GM23338 (cell line): ENCODE measurements at regions not wholly inside any gene's neighbourhood (a gene's known extent, or its start where the extent isn't known, plus 50 kb on each side); places are given as distances from the start of the nearest gene placed in this dataset.

Experiments
- CREB1 ChIP-seq: fragments of 250-450 bp; sonication (Bioruptor Pico); IDR thresholded peaks from 2 replicates; pipeline ENCODE4 v1.5.0; 2020; ENCODE audit warnings: low read depth, mild to moderate bottlenecking, moderate library complexity
- CTCF ChIP-seq, 2 experiments: fragments of 200-600 bp in 1 of 2; sonication (generic) in 1 of 2; conservative IDR thresholded peaks; 2 replicates each; pipeline versions ENCODE4 v1.5.1 to v1.6.1; 2016 to 2017; ENCODE audit warnings: antibody characterized with exemption in 2 of 2, low read depth in 2 of 2, mild to moderate bottlenecking in 2 of 2, moderate library complexity in 1 of 2
- ETS1 ChIP-seq: IDR thresholded peaks from 2 replicates; pipeline ENCODE4 v1.6.1; 2016; ENCODE audit warnings: antibody characterized with exemption
- EZH2 ChIP-seq: fragments of 200-600 bp; sonication (generic); IDR thresholded peaks from one replicate; pipeline ENCODE4 v1.8.0; 2017; ENCODE audit warnings: antibody characterized with exemption, mild to moderate bottlenecking, low read depth; ENCODE audit not compliant: unreplicated experiment
- EZH2phosphoT487 ChIP-seq: fragments of 200-600 bp; sonication (generic); IDR thresholded peaks from one replicate; pipeline ENCODE4 v1.8.1; 2018; ENCODE audit warnings: antibody characterized with exemption; ENCODE audit not compliant: unreplicated experiment
- JUNB ChIP-seq: IDR thresholded peaks from one replicate; pipeline ENCODE4 v1.6.1; 2016; ENCODE audit warnings: antibody characterized with exemption; ENCODE audit not compliant: unreplicated experiment
- NANOG ChIP-seq: IDR thresholded peaks from 2 replicates; pipeline ENCODE4 v1.6.1; 2016; ENCODE audit warnings: antibody characterized with exemption, borderline replicate concordance
- POLR2AphosphoS5 ChIP-seq: IDR thresholded peaks from 2 replicates; pipeline ENCODE4 v1.6.1; 2016; ENCODE audit warnings: antibody characterized with exemption, low read depth
- REST ChIP-seq: IDR thresholded peaks from one replicate; pipeline ENCODE4 v1.6.1; 2018; ENCODE audit warnings: antibody characterized with exemption; ENCODE audit not compliant: unreplicated experiment
- STAT1 ChIP-seq: IDR thresholded peaks from one replicate; pipeline ENCODE4 v1.6.1; 2016; ENCODE audit warnings: antibody characterized with exemption; ENCODE audit not compliant: unreplicated experiment
- ZNF331 ChIP-seq: fragments of 250-450 bp; sonication (Bioruptor Pico); IDR thresholded peaks from 2 replicates; pipeline ENCODE4 v1.5.0; 2020; ENCODE audit warnings: low read depth, mild to moderate bottlenecking, moderate library complexity
- ZNF462 ChIP-seq: fragments of 250-450 bp; sonication (Bioruptor Pico); IDR thresholded peaks from 2 replicates; pipeline ENCODE4 v1.5.0; 2020; ENCODE audit warnings: mild to moderate bottlenecking, moderate library complexity

- TF ChIP-seq CTCF (conservative IDR thresholded peaks at IDR 0.05; ENCODE audit: low read depth in 2 of 2) (no peak), CREB1 (CRISPR knock-in tag) (no peak), EZH2phosphoT487 (no peak), REST (no peak), EZH2 (no peak), POLR2AphosphoS5 (no peak), NANOG (no peak), ZNF331 (no peak), JUNB (no peak), STAT1 (no peak), ETS1 (no peak), ZNF462 (no peak)
Measured at GRCh38 chr1:181344091-181344490, 139.2 kb upstream of the CACNA1E start.
